ENCODE measurements at regions not wholly inside any gene's neighbourhood (a gene's known extent, or its start where the extent isn't known, plus 50 kb on each side); places are given as distances from the start of the nearest gene placed in this dataset.

GRCh38 chr16:65945493-65945892 lies 421.0 kb upstream of the CDH5 start:
- H3K4me1 ChIP-seq (ENCODE audit: control insufficient read depth, insufficient read depth, low read length) = no peaks in the 10 kb centered on the region
- H3K9me1 ChIP-seq (ENCODE audit: insufficient read depth, low read length) = no peaks in the 10 kb centered on the region
- no peaks in the 10 kb centered on the region for H3K79me1 ChIP-seq (ENCODE audit: low read depth in 1 of 2, low read length in 2 of 2)
- H2BK15ac ChIP-seq (ENCODE audit: low read depth, low read length) = no peak overlapping the region
- no peak overlapping the region for H4K91ac ChIP-seq (ENCODE audit: insufficient read depth, low read depth, low read length)
- no peak overlapping the region for H3K4me2 ChIP-seq (ENCODE audit: low read depth, low read length)
- no peaks in the 10 kb centered on the region for H4K20me1 ChIP-seq (ENCODE audit: insufficient read depth, low read length)
- H2AFZ ChIP-seq (replicated peaks; ENCODE audit: low read length, poor library complexity) = no peak overlapping the region
- no peak overlapping the region for H3K56ac ChIP-seq (ENCODE audit: extremely low read depth, insufficient read depth, low read length)
- CTCF ChIA-PET = no interaction called here
- no peak overlapping the region for H4K8ac ChIP-seq (ENCODE audit: low read depth in 2 of 2, low read length in 2 of 2)
- POLR2A ChIA-PET (ENCODE audit: unreplicated experiment) = no interaction called here
- no peak overlapping the region for H3K14ac ChIP-seq (replicated peaks; ENCODE audit: low read depth, low read length)
- no peak overlapping the region for H2BK20ac ChIP-seq (ENCODE audit: low read depth, low read length)
- in situ Hi-C loops (cut with MboI; ENCODE audit: low sequenced_read_pairs) = no loop called here
- no peak overlapping the region for H3K18ac ChIP-seq (ENCODE audit: low read depth, low read length)
- no peaks in the 10 kb centered on the region for H3K9me3 ChIP-seq (ENCODE audit: control insufficient read depth, insufficient read depth, low read length)
- no peak overlapping the region for H2AK9ac ChIP-seq (replicated peaks; ENCODE audit: low read depth, low read length, poor library complexity)
- no peak for DNase-seq
- no peak overlapping the region for H2BK5ac ChIP-seq (ENCODE audit: low read depth, low read length, poor library complexity, severe bottlenecking)
- H3K4me3 ChIP-seq (ENCODE audit: insufficient read depth, low read depth, low read length) = no peak overlapping the region
- BruUV-seq (replicated peaks) = no TSS peak
- H3K27ac ChIP-seq (ENCODE audit: insufficient read depth, low read length) = no peak overlapping the region
- no peak overlapping the region for H3K4ac ChIP-seq (ENCODE audit: low read depth, low read length)
- no peak overlapping the region for H4K5ac ChIP-seq (ENCODE audit: low read depth, low read length)
- no peak overlapping the region for H2BK120ac ChIP-seq (ENCODE audit: low read depth, low read length)
- no peak overlapping the region for H2AK5ac ChIP-seq (ENCODE audit: low read depth, low read length)
- no peak for ATAC-seq (ENCODE audit: low read depth)
- H3K9ac ChIP-seq (ENCODE audit: low read depth, low read length) = no peak overlapping the region
- peaks cover 7% of the 10 kb centered on the region for H3K27me3 ChIP-seq (ENCODE audit: control insufficient read depth, insufficient read depth, low read length)
- dilution Hi-C loops (cut with HindIII; ENCODE audit: low sequenced_read_pairs, unreplicated experiment) = no loop called here
- WGBS, 2 experiments (ENCODE audit: extremely low coverage in 2 of 2, insufficient read length in 1 of 2) = 100% methylated on average over 1 of the region's 2 CpGs; no CpG with 5 or more reads in 1 of the 2 experiments
- no peak for TF ChIP-seq MAZ (IDR thresholded peaks at IDR 0.05; ENCODE audit: borderline replicate concordance, low read depth, low read length)
- TF ChIP-seq USF2 (IDR thresholded peaks at IDR 0.05; ENCODE audit: low read depth, low read length) = no peak
- TF ChIP-seq NFE2L2 (IDR thresholded peaks at IDR 0.05; ENCODE audit: low read depth, low read length) = no peak
- TF ChIP-seq, protein P1, sequence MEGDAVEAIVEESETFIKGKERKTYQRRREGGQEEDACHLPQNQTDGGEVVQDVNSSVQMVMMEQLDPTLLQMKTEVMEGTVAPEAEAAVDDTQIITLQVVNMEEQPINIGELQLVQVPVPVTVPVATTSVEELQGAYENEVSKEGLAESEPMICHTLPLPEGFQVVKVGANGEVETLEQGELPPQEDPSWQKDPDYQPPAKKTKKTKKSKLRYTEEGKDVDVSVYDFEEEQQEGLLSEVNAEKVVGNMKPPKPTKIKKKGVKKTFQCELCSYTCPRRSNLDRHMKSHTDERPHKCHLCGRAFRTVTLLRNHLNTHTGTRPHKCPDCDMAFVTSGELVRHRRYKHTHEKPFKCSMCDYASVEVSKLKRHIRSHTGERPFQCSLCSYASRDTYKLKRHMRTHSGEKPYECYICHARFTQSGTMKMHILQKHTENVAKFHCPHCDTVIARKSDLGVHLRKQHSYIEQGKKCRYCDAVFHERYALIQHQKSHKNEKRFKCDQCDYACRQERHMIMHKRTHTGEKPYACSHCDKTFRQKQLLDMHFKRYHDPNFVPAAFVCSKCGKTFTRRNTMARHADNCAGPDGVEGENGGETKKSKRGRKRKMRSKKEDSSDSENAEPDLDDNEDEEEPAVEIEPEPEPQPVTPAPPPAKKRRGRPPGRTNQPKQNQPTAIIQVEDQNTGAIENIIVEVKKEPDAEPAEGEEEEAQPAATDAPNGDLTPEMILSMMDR (conservative IDR thresholded peaks at IDR 0.05; ENCODE audit: low read depth, low read length) = no peak
- TF ChIP-seq CHD1 (IDR thresholded peaks at IDR 0.05; ENCODE audit: low read depth, low read length) = no peak
- no peak for TF ChIP-seq POLR2A (IDR thresholded peaks at IDR 0.05; ENCODE audit: low read depth, low read length)
- no peak for TF ChIP-seq RFX5 (IDR thresholded peaks at IDR 0.05; ENCODE audit: low read depth, low read length)
- TF ChIP-seq MXI1 (IDR thresholded peaks at IDR 0.05; ENCODE audit: borderline replicate concordance, low read depth, low read length) = no peak
- TF ChIP-seq SMC3 (IDR thresholded peaks at IDR 0.05; ENCODE audit: low read depth, low read length) = no peak
- no peak for TF ChIP-seq CEBPB (IDR thresholded peaks at IDR 0.05; ENCODE audit: low read depth, low read length)
- no peak for TF ChIP-seq FOS (IDR thresholded peaks at IDR 0.05; ENCODE audit: low read depth, low read length)
- TF ChIP-seq RCOR1 (IDR thresholded peaks at IDR 0.05; ENCODE audit: insufficient replicate concordance, low read length) = no peak
- H3K36me3 ChIP-seq (ENCODE audit: control insufficient read depth, insufficient read depth, low read length) = no peaks in the 10 kb centered on the region
- H3K23ac ChIP-seq (ENCODE audit: low read depth, low read length) = no peak overlapping the region
- intact Hi-C loops (cut with micrococcal nuclease) = no loop called here
